ENCODE measurements at regions not wholly inside any gene's neighbourhood (a gene's known extent, or its start where the extent isn't known, plus 50 kb on each side); places are given as distances from the start of the nearest gene placed in this dataset.

GRCh38 chr18:59813942-59814341, 85.9 kb upstream of the PMAIP1 start:
- Histone ChIP-seq H3K27ac (no peak overlapping the region), H3K9me3 (no peaks in the 10 kb centered on the region), H3K4me1 (ENCODE audit: control insufficient read depth in 1 of 2, insufficient read depth in 1 of 2, low read depth in 1 of 2, low read length in 1 of 2) (no peaks in the 10 kb centered on the region), H3K4me3 (ENCODE audit: low read depth in 1 of 2, low read length in 1 of 2) (no peak overlapping the region), H3K36me3 (no peaks in the 10 kb centered on the region), H3K27me3 (peaks cover 12% of the 10 kb centered on the region)
- TF ChIP-seq, protein P1, sequence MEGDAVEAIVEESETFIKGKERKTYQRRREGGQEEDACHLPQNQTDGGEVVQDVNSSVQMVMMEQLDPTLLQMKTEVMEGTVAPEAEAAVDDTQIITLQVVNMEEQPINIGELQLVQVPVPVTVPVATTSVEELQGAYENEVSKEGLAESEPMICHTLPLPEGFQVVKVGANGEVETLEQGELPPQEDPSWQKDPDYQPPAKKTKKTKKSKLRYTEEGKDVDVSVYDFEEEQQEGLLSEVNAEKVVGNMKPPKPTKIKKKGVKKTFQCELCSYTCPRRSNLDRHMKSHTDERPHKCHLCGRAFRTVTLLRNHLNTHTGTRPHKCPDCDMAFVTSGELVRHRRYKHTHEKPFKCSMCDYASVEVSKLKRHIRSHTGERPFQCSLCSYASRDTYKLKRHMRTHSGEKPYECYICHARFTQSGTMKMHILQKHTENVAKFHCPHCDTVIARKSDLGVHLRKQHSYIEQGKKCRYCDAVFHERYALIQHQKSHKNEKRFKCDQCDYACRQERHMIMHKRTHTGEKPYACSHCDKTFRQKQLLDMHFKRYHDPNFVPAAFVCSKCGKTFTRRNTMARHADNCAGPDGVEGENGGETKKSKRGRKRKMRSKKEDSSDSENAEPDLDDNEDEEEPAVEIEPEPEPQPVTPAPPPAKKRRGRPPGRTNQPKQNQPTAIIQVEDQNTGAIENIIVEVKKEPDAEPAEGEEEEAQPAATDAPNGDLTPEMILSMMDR (IDR thresholded peaks at IDR 0.05): no peak

GRCh38 chr18:59810735-59811520, 88.9 kb upstream of the PMAIP1 start:
- H3K4me3 ChIP-seq (ENCODE audit: low read depth in 1 of 2, low read length in 1 of 2): no peak overlapping the region
- TF ChIP-seq, protein P1 (IDR thresholded peaks at IDR 0.05): no peak

DNA sequence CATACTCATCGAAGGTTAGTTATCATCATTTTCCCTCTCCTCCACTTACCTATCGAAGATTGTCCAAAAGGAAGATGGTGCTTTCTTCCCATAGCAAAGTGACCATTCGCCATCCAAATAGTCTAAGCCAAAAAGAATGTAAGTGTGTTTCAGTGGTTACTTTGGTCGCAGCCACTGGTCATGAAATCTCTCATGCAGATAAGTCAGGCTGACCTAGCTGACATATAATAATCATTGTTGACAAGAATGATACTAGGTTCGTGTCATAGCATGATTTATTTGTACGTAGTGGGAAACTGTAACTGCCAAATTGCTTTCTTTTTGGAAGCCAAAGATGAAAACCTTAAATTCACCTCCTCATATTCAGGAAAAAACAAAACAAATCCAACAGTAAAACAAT, 89.6 kb upstream of the PMAIP1 start:
- Histone ChIP-seq H3K36me3 (no peaks in the 10 kb centered on the region), H3K4me1 (ENCODE audit: control insufficient read depth in 1 of 2, insufficient read depth in 1 of 2, low read depth in 1 of 2, low read length in 1 of 2) (no peaks in the 10 kb centered on the region), H3K4me3 (ENCODE audit: low read depth in 1 of 2, low read length in 1 of 2) (no peak overlapping the region), H3K9me3 (no peaks in the 10 kb centered on the region), H3K27me3 (peaks cover 12% of the 10 kb centered on the region), H3K27ac (no peak overlapping the region)
- TF ChIP-seq, protein P1 (IDR thresholded peaks at IDR 0.05): no peak

More at GRCh38 chr18:59810735-59811520, 88.9 kb upstream of the PMAIP1 start:
- Histone ChIP-seq H3K9me3 (no peaks in the 10 kb centered on the region), H3K4me1 (ENCODE audit: control insufficient read depth in 1 of 2, insufficient read depth in 1 of 2, low read depth in 1 of 2, low read length in 1 of 2) (no peaks in the 10 kb centered on the region), H3K27ac (no peak overlapping the region), H3K27me3 (peaks cover 12% of the 10 kb centered on the region), H3K36me3 (no peaks in the 10 kb centered on the region)

DNA sequence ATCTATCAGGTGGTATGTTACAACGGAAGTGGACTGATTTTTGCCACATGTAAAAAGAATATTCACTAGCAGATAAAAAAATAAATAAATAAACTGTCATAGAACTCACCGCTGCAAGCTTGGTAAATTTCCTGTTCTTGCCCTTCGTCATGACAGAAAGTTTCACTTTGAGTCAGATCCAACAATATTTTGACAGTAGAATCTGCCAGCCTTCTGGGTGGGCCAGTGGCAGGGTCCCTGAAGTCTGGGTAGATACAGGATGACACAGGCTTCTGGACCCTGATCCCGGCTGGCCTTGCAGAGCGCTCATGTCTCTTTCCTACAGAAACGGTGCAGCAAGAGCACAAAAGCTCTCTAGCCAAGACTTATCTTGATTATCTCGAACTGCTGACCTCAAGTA, 97.8 kb upstream of the PMAIP1 start:
- Histone ChIP-seq H3K4me1 (ENCODE audit: control insufficient read depth in 1 of 2, insufficient read depth in 1 of 2, low read depth in 1 of 2, low read length in 1 of 2) (no peaks in the 10 kb centered on the region), H3K9me3 (no peaks in the 10 kb centered on the region), H3K4me3 (ENCODE audit: low read depth in 1 of 2, low read length in 1 of 2) (no peak overlapping the region), H3K27ac (no peak overlapping the region), H3K36me3 (no peaks in the 10 kb centered on the region), H3K27me3 (no peaks in the 10 kb centered on the region)
- TF ChIP-seq, protein P1 (IDR thresholded peaks at IDR 0.05): no peak

- TF ChIP-seq, protein P1 (IDR thresholded peaks at IDR 0.05): no peak
Observed at GRCh38 chr18:59801576-59801975, 98.2 kb upstream of the PMAIP1 start.

More at GRCh38 chr18:59801576-59801975, 98.2 kb upstream of the PMAIP1 start:
- Histone ChIP-seq H3K4me1 (ENCODE audit: control insufficient read depth in 1 of 2, insufficient read depth in 1 of 2, low read depth in 1 of 2, low read length in 1 of 2) (no peaks in the 10 kb centered on the region), H3K36me3 (no peaks in the 10 kb centered on the region), H3K9me3 (no peaks in the 10 kb centered on the region), H3K27ac (no peak overlapping the region), H3K4me3 (ENCODE audit: low read depth in 1 of 2, low read length in 1 of 2) (no peak overlapping the region), H3K27me3 (no peaks in the 10 kb centered on the region)

Measured in neutrophil (primary cell).